ENCODE measurements at regions not wholly inside any gene's neighbourhood (a gene's known extent, or its start where the extent isn't known, plus 50 kb on each side); places are given as distances from the start of the nearest gene placed in this dataset.

DNA sequence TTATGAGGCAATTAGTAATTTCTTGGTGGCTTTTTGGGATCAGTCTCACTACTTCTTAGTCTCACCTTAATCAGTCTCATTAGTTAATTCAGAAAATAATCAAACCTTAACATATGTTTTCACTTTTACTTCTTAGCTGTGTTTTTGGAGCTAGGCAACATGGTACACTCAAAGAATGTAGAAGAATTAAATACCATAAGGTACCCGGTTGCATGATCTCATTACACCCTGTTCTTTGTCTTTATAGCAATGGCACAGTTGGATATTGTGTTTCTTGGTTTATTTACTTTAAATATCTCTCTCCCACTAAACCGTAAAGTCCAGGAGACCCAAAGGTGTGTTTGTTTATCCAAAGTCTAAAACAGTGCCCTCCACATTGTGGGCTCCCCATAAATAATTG lies 132.3 kb downstream of the TNFSF18 start:
- TF ChIP-seq POLR2A (IDR thresholded peaks at IDR 0.05) = no peak
- no peak for TF ChIP-seq EP300 (IDR thresholded peaks at IDR 0.05)

All from stomach (tissue), 4 donors.